ENCODE measurements at regions not wholly inside any gene's neighbourhood (a gene's known extent, or its start where the extent isn't known, plus 50 kb on each side); places are given as distances from the start of the nearest gene placed in this dataset.
A peak's percentile ranks its signal among the peaks of the same experiment; 100 is the strongest.

GRCh38 chr7:53539558-53539957 lies 504.1 kb downstream of the POM121L12 start:
- DNase-seq: no peak

GRCh38 chr7:53541475-53541874 lies 506.0 kb downstream of the POM121L12 start:
- peak; percentile 33 for DNase-seq

- no peak for DNase-seq
Measured at GRCh38 chr7:53542157-53542556, 506.7 kb downstream of the POM121L12 start.

All from NCI-H510A (cell line).